Keratinocyte (primary cell): ENCODE measurements at regions not wholly inside any gene's neighbourhood (a gene's known extent, or its start where the extent isn't known, plus 50 kb on each side); places are given as distances from the start of the nearest gene placed in this dataset.

Experiments
- DNase-seq: peaks from one replicate; pipeline ENCODE4 v3.0.0-alpha.2; 2011; ENCODE audit warnings: low read depth, missing footprints, low spot score
- FAIRE-seq: peaks from 2 replicates; lab custom pipeline; 2011; peaks lifted over from hg19 to GRCh38; lab: Jason Lieb, UNC
- H2AFZ ChIP-seq: 2 replicates; pipeline ENCODE4 v1.6.0; 2012; ENCODE audit warnings: low read length, control low read depth, inconsistent platforms; ENCODE audit not compliant: control insufficient read depth
- H3K27ac ChIP-seq: 2 replicates; pipeline ENCODE4 v1.5.1; 2011; ENCODE audit warnings: low read length; ENCODE audit not compliant: control insufficient read depth, insufficient read depth
- H3K27me3 ChIP-seq: 3 replicates; pipeline ENCODE4 v1.6.0; 2011; ENCODE audit warnings: low read length; ENCODE audit not compliant: control insufficient read depth, insufficient read depth; ENCODE audit errors: extremely low read depth
- H3K36me3 ChIP-seq, 2 experiments: 2 replicates in 1 of 2; 3 replicates in 1 of 2; pipeline ENCODE4 v1.5.1; 2011; ENCODE audit warnings: low read length in 2 of 2, mild to moderate bottlenecking in 1 of 2; ENCODE audit not compliant: control insufficient read depth in 2 of 2, insufficient read depth in 2 of 2; ENCODE audit errors: extremely low read depth in 1 of 2
- H3K4me1 ChIP-seq: 3 replicates; pipeline ENCODE4 v1.5.1; 2011; ENCODE audit warnings: low read length; ENCODE audit not compliant: control insufficient read depth, insufficient read depth; ENCODE audit errors: extremely low read depth
- H3K4me2 ChIP-seq: 3 replicates; pipeline ENCODE4 v1.6.0; 2011; ENCODE audit warnings: low read depth, low read length; ENCODE audit not compliant: control insufficient read depth, insufficient read depth; ENCODE audit errors: extremely low read depth
- H3K4me3 ChIP-seq, 3 experiments: fragments of 200-600 bp in 1 of 3; sonication (generic) in 1 of 3; 2 replicates in 2 of 3; 3 replicates in 1 of 3; pipeline ENCODE4 v1.5.1; 2011 to 2016; ENCODE audit warnings: low read length in 3 of 3, mild to moderate bottlenecking in 3 of 3, control low read depth in 2 of 3, inconsistent platforms in 1 of 3, low read depth in 1 of 3, mixed read lengths in 1 of 3, mixed run types in 1 of 3, moderate library complexity in 1 of 3; ENCODE audit not compliant: control insufficient read depth in 2 of 3, insufficient read depth in 2 of 3; ENCODE audit errors: extremely low read depth in 1 of 3
- H3K79me2 ChIP-seq: 2 replicates; pipeline ENCODE4 v1.6.0; 2012; ENCODE audit warnings: low read length; ENCODE audit not compliant: control insufficient read depth, insufficient read depth
- H3K9ac ChIP-seq: 3 replicates; pipeline ENCODE4 v1.6.0; 2011; ENCODE audit warnings: low read length; ENCODE audit not compliant: control insufficient read depth, insufficient read depth; ENCODE audit errors: extremely low read depth
- H3K9me1 ChIP-seq: 3 replicates; pipeline ENCODE4 v1.6.0; 2011; ENCODE audit warnings: low read length; ENCODE audit not compliant: control insufficient read depth, insufficient read depth; ENCODE audit errors: extremely low read depth
- H3K9me3 ChIP-seq: 2 replicates; pipeline ENCODE4 v1.5.1; 2012; ENCODE audit warnings: low read depth, low read length; ENCODE audit not compliant: control insufficient read depth
- H4K20me1 ChIP-seq: 3 replicates; pipeline ENCODE4 v1.6.0; 2011; ENCODE audit warnings: low read length; ENCODE audit not compliant: control insufficient read depth, insufficient read depth; ENCODE audit errors: extremely low read depth
- CTCF ChIP-seq, 3 experiments: IDR thresholded peaks in 1 of 3; conservative IDR thresholded peaks in 1 of 3; optimal IDR thresholded peaks in 1 of 3; 2 replicates in 2 of 3; 3 replicates in 1 of 3; pipeline versions ENCODE3 to v1.5.1; 2011; ENCODE audit warnings: low read length in 3 of 3, mild to moderate bottlenecking in 3 of 3, moderate library complexity in 2 of 3, control low read depth in 1 of 3, inconsistent platforms in 1 of 3; ENCODE audit not compliant: insufficient read depth in 2 of 3; ENCODE audit errors: extremely low read depth in 1 of 3
- EZH2 ChIP-seq: IDR thresholded peaks from one replicate; pipeline ENCODE4 v1.6.1; 2012; ENCODE audit warnings: inconsistent platforms, mild to moderate bottlenecking, low read length, moderate library complexity
- dilution Hi-C: fragments of 300-500 bp; cut with MboI; formaldehyde crosslinking; loops from one replicate; pipeline ENCODE4 v1.7.0; 2020; ENCODE audit warnings: low sequenced_read_pairs; ENCODE audit not compliant: extremely low pct_ligation_motif_present

- Histone ChIP-seq H2AFZ (no peak overlapping the region), H3K27me3 (no peaks in the 10 kb centered on the region), H3K79me2 (no peaks in the 10 kb centered on the region), H4K20me1 (no peaks in the 10 kb centered on the region), H3K9ac (no peak overlapping the region), H3K9me1 (no peaks in the 10 kb centered on the region), H3K27ac (no peak overlapping the region), H3K4me2 (no peak overlapping the region), H3K4me1 (no peaks in the 10 kb centered on the region), H3K9me3 (no peaks in the 10 kb centered on the region), H3K4me3 (no peak overlapping the region), H3K36me3 (no peaks in the 10 kb centered on the region)
- DNase-seq (no peak), FAIRE-seq (no peak)
- no peak for TF ChIP-seq EZH2
- TF ChIP-seq CTCF (optimal IDR thresholded peaks at IDR 0.05 in 1 of 3, IDR thresholded peaks at IDR 0.05 in 1 of 3, conservative IDR thresholded peaks at IDR 0.05 in 1 of 3; ENCODE audit: extremely low read depth in 1 of 3, insufficient read depth in 2 of 3, low read length in 3 of 3): no peak
- dilution Hi-C loops: no loop called here
Observed at GRCh38 chr9:4389755-4390154, 89.9 kb upstream of the GLIS3 start.

DNA sequence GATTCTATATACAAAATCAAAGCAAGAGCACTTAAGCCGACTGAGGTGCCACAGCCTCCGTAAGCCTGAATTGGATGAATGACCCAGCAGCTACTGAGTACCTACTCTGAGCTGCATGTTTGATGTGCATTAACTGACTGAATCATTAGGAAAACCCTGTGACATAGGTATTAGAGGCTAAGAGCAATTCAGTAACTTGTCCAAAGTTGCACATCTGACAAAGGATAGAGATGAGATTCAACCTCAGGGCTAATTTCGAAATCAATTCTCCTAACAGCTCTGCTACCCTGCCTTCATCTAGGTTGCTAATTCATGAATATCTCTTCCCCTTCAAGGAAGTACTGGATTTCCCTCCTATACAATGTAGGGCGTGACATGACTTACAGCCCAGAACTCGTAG is 89.1 kb upstream of the GLIS3 start:
- Histone ChIP-seq H3K4me1 (no peaks in the 10 kb centered on the region), H3K36me3 (no peaks in the 10 kb centered on the region), H3K27ac (no peak overlapping the region), H2AFZ (no peak overlapping the region), H3K27me3 (no peaks in the 10 kb centered on the region), H3K9me3 (no peaks in the 10 kb centered on the region), H3K4me2 (no peak overlapping the region), H3K4me3 (no peak overlapping the region), H3K79me2 (no peaks in the 10 kb centered on the region), H4K20me1 (no peaks in the 10 kb centered on the region), H3K9me1 (no peaks in the 10 kb centered on the region), H3K9ac (no peak overlapping the region)
- no peak for TF ChIP-seq CTCF (optimal IDR thresholded peaks at IDR 0.05 in 1 of 3, IDR thresholded peaks at IDR 0.05 in 1 of 3, conservative IDR thresholded peaks at IDR 0.05 in 1 of 3; ENCODE audit: extremely low read depth in 1 of 3, insufficient read depth in 2 of 3, low read length in 3 of 3)
- no peak for TF ChIP-seq EZH2
- no peak for DNase-seq
- FAIRE-seq: no peak
- dilution Hi-C loops: no loop called here
